ENCODE measurements at regions not wholly inside any gene's neighbourhood (a gene's known extent, or its start where the extent isn't known, plus 50 kb on each side); places are given as distances from the start of the nearest gene placed in this dataset.

- H3K36me3 ChIP-seq (ENCODE audit: control insufficient read depth, low read depth, low read length) = no peaks in the 10 kb centered on the region
- H3K9me3 ChIP-seq (ENCODE audit: control insufficient read depth, low read depth, low read length) = no peaks in the 10 kb centered on the region
- no peak overlapping the region for H3K4me3 ChIP-seq (ENCODE audit: low read length)
- H3K4me1 ChIP-seq (ENCODE audit: control insufficient read depth, low read depth, low read length) = peaks cover 6% of the 10 kb centered on the region
- no peak overlapping the region for H3K27ac ChIP-seq (ENCODE audit: low read length)
- no peak overlapping the region for H3K9ac ChIP-seq (ENCODE audit: low read length)
- H3K27me3 ChIP-seq (ENCODE audit: control insufficient read depth, insufficient read depth, low read length) = no peaks in the 10 kb centered on the region
These were observed 135.3 kb upstream of the EEF1E1 start for GRCh38 chr6:8237668-8238067.

GRCh38 chr6:8236956-8237355 is 134.6 kb upstream of the EEF1E1 start:
- Histone ChIP-seq H3K4me1 (ENCODE audit: control insufficient read depth, low read depth, low read length) (peaks cover 6% of the 10 kb centered on the region), H3K4me3 (ENCODE audit: low read length) (no peak overlapping the region), H3K9me3 (ENCODE audit: control insufficient read depth, low read depth, low read length) (no peaks in the 10 kb centered on the region), H3K36me3 (ENCODE audit: control insufficient read depth, low read depth, low read length) (no peaks in the 10 kb centered on the region), H3K27ac (ENCODE audit: low read length) (no peak overlapping the region), H3K9ac (ENCODE audit: low read length) (no peak overlapping the region), H3K27me3 (ENCODE audit: control insufficient read depth, insufficient read depth, low read length) (no peaks in the 10 kb centered on the region)

GRCh38 chr6:8234321-8234720 is 132.0 kb upstream of the EEF1E1 start:
- H3K4me1 ChIP-seq (ENCODE audit: control insufficient read depth, low read depth, low read length) = peaks cover 6% of the 10 kb centered on the region

GRCh38 chr6:8231956-8232355 is 129.6 kb upstream of the EEF1E1 start:
- Histone ChIP-seq H3K27ac (ENCODE audit: low read length) (no peak overlapping the region), H3K27me3 (ENCODE audit: control insufficient read depth, insufficient read depth, low read length) (no peaks in the 10 kb centered on the region), H3K36me3 (ENCODE audit: control insufficient read depth, low read depth, low read length) (no peaks in the 10 kb centered on the region), H3K9ac (ENCODE audit: low read length) (no peak overlapping the region), H3K4me1 (ENCODE audit: control insufficient read depth, low read depth, low read length) (peaks cover 6% of the 10 kb centered on the region), H3K4me3 (ENCODE audit: low read length) (no peak overlapping the region), H3K9me3 (ENCODE audit: control insufficient read depth, low read depth, low read length) (no peaks in the 10 kb centered on the region)

More at GRCh38 chr6:8234321-8234720, 132.0 kb upstream of the EEF1E1 start:
- no peaks in the 10 kb centered on the region for H3K9me3 ChIP-seq (ENCODE audit: control insufficient read depth, low read depth, low read length)
- H3K9ac ChIP-seq (ENCODE audit: low read length) = no peak overlapping the region
- no peak overlapping the region for H3K4me3 ChIP-seq (ENCODE audit: low read length)
- H3K36me3 ChIP-seq (ENCODE audit: control insufficient read depth, low read depth, low read length) = no peaks in the 10 kb centered on the region
- no peak overlapping the region for H3K27ac ChIP-seq (ENCODE audit: low read length)
- H3K27me3 ChIP-seq (ENCODE audit: control insufficient read depth, insufficient read depth, low read length) = no peaks in the 10 kb centered on the region

GRCh38 chr6:8229915-8230756 is 127.8 kb upstream of the EEF1E1 start:
- Histone ChIP-seq H3K4me3 (ENCODE audit: low read length) (no peak overlapping the region), H3K9me3 (ENCODE audit: control insufficient read depth, low read depth, low read length) (no peaks in the 10 kb centered on the region), H3K4me1 (ENCODE audit: control insufficient read depth, low read depth, low read length) (peaks cover 6% of the 10 kb centered on the region), H3K9ac (ENCODE audit: low read length) (no peak overlapping the region), H3K36me3 (ENCODE audit: control insufficient read depth, low read depth, low read length) (no peaks in the 10 kb centered on the region), H3K27ac (ENCODE audit: low read length) (no peak overlapping the region), H3K27me3 (ENCODE audit: control insufficient read depth, insufficient read depth, low read length) (no peaks in the 10 kb centered on the region)

GRCh38 chr6:8225113-8225512 is 122.8 kb upstream of the EEF1E1 start:
- Histone ChIP-seq H3K9ac (ENCODE audit: low read length) (no peak overlapping the region), H3K27me3 (ENCODE audit: control insufficient read depth, insufficient read depth, low read length) (no peaks in the 10 kb centered on the region), H3K9me3 (ENCODE audit: control insufficient read depth, low read depth, low read length) (no peaks in the 10 kb centered on the region), H3K36me3 (ENCODE audit: control insufficient read depth, low read depth, low read length) (no peaks in the 10 kb centered on the region), H3K4me3 (ENCODE audit: low read length) (no peak overlapping the region), H3K27ac (ENCODE audit: low read length) (no peak overlapping the region), H3K4me1 (ENCODE audit: control insufficient read depth, low read depth, low read length) (peaks cover 1% of the 10 kb centered on the region)

GRCh38 chr6:8223678-8224077 is 121.3 kb upstream of the EEF1E1 start:
- H3K27ac ChIP-seq (ENCODE audit: low read length) = no peak overlapping the region

GRCh38 chr6:8219352-8219943 is 117.1 kb upstream of the EEF1E1 start:
- no peak overlapping the region for H3K4me3 ChIP-seq (ENCODE audit: low read length)
- H3K27ac ChIP-seq (ENCODE audit: low read length) = no peak overlapping the region
- H3K36me3 ChIP-seq (ENCODE audit: control insufficient read depth, low read depth, low read length) = no peaks in the 10 kb centered on the region
- H3K9me3 ChIP-seq (ENCODE audit: control insufficient read depth, low read depth, low read length) = no peaks in the 10 kb centered on the region
- no peak overlapping the region for H3K9ac ChIP-seq (ENCODE audit: low read length)
- no peaks in the 10 kb centered on the region for H3K27me3 ChIP-seq (ENCODE audit: control insufficient read depth, insufficient read depth, low read length)
- no peaks in the 10 kb centered on the region for H3K4me1 ChIP-seq (ENCODE audit: control insufficient read depth, low read depth, low read length)

More at GRCh38 chr6:8223678-8224077, 121.3 kb upstream of the EEF1E1 start:
- Histone ChIP-seq H3K4me3 (ENCODE audit: low read length) (no peak overlapping the region), H3K9me3 (ENCODE audit: control insufficient read depth, low read depth, low read length) (no peaks in the 10 kb centered on the region), H3K4me1 (ENCODE audit: control insufficient read depth, low read depth, low read length) (no peaks in the 10 kb centered on the region), H3K9ac (ENCODE audit: low read length) (no peak overlapping the region), H3K36me3 (ENCODE audit: control insufficient read depth, low read depth, low read length) (no peaks in the 10 kb centered on the region), H3K27me3 (ENCODE audit: control insufficient read depth, insufficient read depth, low read length) (no peaks in the 10 kb centered on the region)

GRCh38 chr6:8218861-8219260 is 116.5 kb upstream of the EEF1E1 start:
- Histone ChIP-seq H3K4me1 (ENCODE audit: control insufficient read depth, low read depth, low read length) (no peaks in the 10 kb centered on the region), H3K27me3 (ENCODE audit: control insufficient read depth, insufficient read depth, low read length) (no peaks in the 10 kb centered on the region), H3K9me3 (ENCODE audit: control insufficient read depth, low read depth, low read length) (no peaks in the 10 kb centered on the region), H3K9ac (ENCODE audit: low read length) (no peak overlapping the region), H3K36me3 (ENCODE audit: control insufficient read depth, low read depth, low read length) (no peaks in the 10 kb centered on the region), H3K27ac (ENCODE audit: low read length) (no peak overlapping the region), H3K4me3 (ENCODE audit: low read length) (no peak overlapping the region)

- Histone ChIP-seq H3K36me3 (ENCODE audit: control insufficient read depth, low read depth, low read length) (no peaks in the 10 kb centered on the region), H3K9ac (ENCODE audit: low read length) (no peak overlapping the region), H3K4me3 (ENCODE audit: low read length) (no peak overlapping the region), H3K9me3 (ENCODE audit: control insufficient read depth, low read depth, low read length) (no peaks in the 10 kb centered on the region), H3K27ac (ENCODE audit: low read length) (no peak overlapping the region), H3K27me3 (ENCODE audit: control insufficient read depth, insufficient read depth, low read length) (no peaks in the 10 kb centered on the region), H3K4me1 (ENCODE audit: control insufficient read depth, low read depth, low read length) (no peaks in the 10 kb centered on the region)
These were observed 113.3 kb upstream of the EEF1E1 start for GRCh38 chr6:8215631-8216030.

GRCh38 chr6:8213995-8214394 is 111.6 kb upstream of the EEF1E1 start:
- H3K9ac ChIP-seq (ENCODE audit: low read length) = no peak overlapping the region
- no peaks in the 10 kb centered on the region for H3K4me1 ChIP-seq (ENCODE audit: control insufficient read depth, low read depth, low read length)
- H3K4me3 ChIP-seq (ENCODE audit: low read length) = no peak overlapping the region
- no peaks in the 10 kb centered on the region for H3K9me3 ChIP-seq (ENCODE audit: control insufficient read depth, low read depth, low read length)
- no peaks in the 10 kb centered on the region for H3K27me3 ChIP-seq (ENCODE audit: control insufficient read depth, insufficient read depth, low read length)
- H3K36me3 ChIP-seq (ENCODE audit: control insufficient read depth, low read depth, low read length) = no peaks in the 10 kb centered on the region
- H3K27ac ChIP-seq (ENCODE audit: low read length) = no peak overlapping the region

Data from iPS-18a (cell line).